HG03432 (cell line): ENCODE measurements at regions not wholly inside any gene's neighbourhood (a gene's known extent, or its start where the extent isn't known, plus 50 kb on each side); places are given as distances from the start of the nearest gene placed in this dataset.
"Not testable (repeated sequence)": the region's sequence is repeated elsewhere in the genome, so short reads cannot be mapped to it uniquely, and the experiment has no call there.

Experiments
- ATAC-seq: cut with Tn5 transposase; IDR thresholded peaks from one replicate; pipeline ENCODE4 v1.9.1; 2021; ENCODE audit warnings: mild to moderate bottlenecking, moderate library complexity; ENCODE audit not compliant: unreplicated experiment

GRCh38 chr2:131584380-131584779 lies 56.7 kb downstream of the CCDC74A start:
- no peak for ATAC-seq

GRCh38 chr2:131584940-131585339 lies 57.3 kb downstream of the CCDC74A start:
- peak; percentile 58 for ATAC-seq

- peak; percentile 80 for ATAC-seq
Measured at GRCh38 chr2:131588152-131588873, 60.6 kb downstream of the CCDC74A start.

- not testable (repeated sequence) for ATAC-seq
Measured at GRCh38 chr2:131589126-131589525, 61.4 kb downstream of the CCDC74A start.

- ATAC-seq: no peak
Measured at GRCh38 chr2:131590366-131590765, 62.7 kb downstream of the CCDC74A start.

- no peak for ATAC-seq
Measured at GRCh38 chr2:131590896-131591295, 63.2 kb downstream of the CCDC74A start.

- ATAC-seq: not testable (repeated sequence)
Measured at GRCh38 chr2:131596561-131596960, 68.9 kb downstream of the CCDC74A start.

- not testable (repeated sequence) for ATAC-seq
Measured at GRCh38 chr2:131602444-131602843, 74.8 kb downstream of the CCDC74A start.

GRCh38 chr2:131604652-131605051 lies 77.0 kb downstream of the CCDC74A start:
- ATAC-seq: not testable (repeated sequence)

- not testable (repeated sequence) for ATAC-seq
Measured at GRCh38 chr2:131606366-131606765, 78.7 kb downstream of the CCDC74A start.

- ATAC-seq: not testable (repeated sequence)
Measured at GRCh38 chr2:131607056-131607455, 79.4 kb downstream of the CCDC74A start.

GRCh38 chr2:131614539-131614938 lies 86.9 kb downstream of the CCDC74A start:
- ATAC-seq: not testable (repeated sequence)

- not testable (repeated sequence) for ATAC-seq
Measured at GRCh38 chr2:131618320-131618719, 90.6 kb downstream of the CCDC74A start.

- ATAC-seq: not testable (repeated sequence)
Measured at GRCh38 chr2:131622874-131623273, 95.2 kb downstream of the CCDC74A start.

- ATAC-seq: not testable (repeated sequence)
Measured at GRCh38 chr2:131626011-131626410, 98.3 kb downstream of the CCDC74A start.

- ATAC-seq: not testable (repeated sequence)
Measured at GRCh38 chr2:131626565-131626964, 98.9 kb downstream of the CCDC74A start.

- ATAC-seq: not testable (repeated sequence)
Measured at GRCh38 chr2:131627777-131628176, 100.1 kb downstream of the CCDC74A start.

GRCh38 chr2:131631648-131632047 lies 104.0 kb downstream of the CCDC74A start:
- not testable (repeated sequence) for ATAC-seq

- ATAC-seq: not testable (repeated sequence)
Measured at GRCh38 chr2:131633405-131633804, 105.7 kb downstream of the CCDC74A start.

GRCh38 chr2:131633827-131634695 lies 106.4 kb downstream of the CCDC74A start:
- ATAC-seq: not testable (repeated sequence)

- no peak for ATAC-seq
Measured at GRCh38 chr2:131635611-131636010, 107.9 kb downstream of the CCDC74A start.
